HG03103 (cell line): ENCODE measurements at regions not wholly inside any gene's neighbourhood (a gene's known extent, or its start where the extent isn't known, plus 50 kb on each side); places are given as distances from the start of the nearest gene placed in this dataset.

Experiments
- ATAC-seq: cut with Tn5 transposase; IDR thresholded peaks from one replicate; pipeline ENCODE4 v1.9.1; 2021; ENCODE audit warnings: low read depth; ENCODE audit not compliant: unreplicated experiment

DNA sequence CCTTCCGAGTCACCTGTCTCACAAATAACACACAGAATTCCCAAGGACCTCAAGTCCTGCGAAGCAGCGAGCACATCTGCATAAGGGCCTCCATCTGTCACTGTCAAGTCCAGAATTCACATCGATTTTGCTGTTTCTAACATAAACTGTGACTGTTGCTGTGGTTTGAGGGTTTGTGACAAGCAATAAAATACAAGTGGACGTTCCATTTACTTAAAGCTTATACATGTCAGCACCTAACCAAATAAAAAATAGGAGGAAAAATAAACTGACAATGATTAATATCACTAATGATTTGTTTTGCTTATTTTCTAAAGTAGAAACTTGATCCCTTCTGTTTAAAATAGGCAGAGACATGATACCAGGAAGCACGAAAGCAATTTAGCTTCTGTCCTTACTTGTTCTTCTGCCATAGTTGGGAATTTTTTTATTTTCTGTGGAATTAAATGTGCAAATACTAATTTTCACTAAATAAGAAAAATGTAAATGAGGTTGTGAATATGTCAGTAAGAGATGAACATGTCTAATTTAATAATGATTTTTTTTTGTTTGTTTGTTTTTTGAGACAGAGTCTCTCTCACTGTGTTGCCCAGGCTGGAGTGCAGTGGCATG, 279.1 kb downstream of the FGF9 start:
- ATAC-seq: no peak

- no peak for ATAC-seq
These were observed 285.8 kb downstream of the FGF9 start for GRCh38 chr13:21956666-21957065.

DNA sequence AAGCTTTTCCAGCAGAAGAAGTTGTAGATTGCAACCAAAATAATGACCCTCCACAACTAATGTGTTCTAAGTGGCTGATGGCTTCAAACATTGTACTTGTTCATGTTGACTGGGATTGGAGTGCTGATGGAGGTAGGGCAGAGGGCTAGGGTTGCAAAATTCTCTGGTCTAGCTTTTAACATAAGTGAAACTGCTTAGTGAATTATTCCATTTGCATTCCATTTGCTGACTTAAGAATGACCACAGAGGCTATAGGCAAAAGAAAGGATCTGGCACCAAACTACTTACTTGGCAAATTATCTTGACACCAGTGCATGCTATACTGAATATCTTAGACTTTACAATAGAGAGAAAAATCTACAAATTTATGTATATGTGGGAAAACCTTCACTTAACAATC, 287.0 kb downstream of the FGF9 start:
- ATAC-seq: no peak

- ATAC-seq: no peak
These were observed 289.2 kb downstream of the FGF9 start for GRCh38 chr13:21960108-21960507.

DNA sequence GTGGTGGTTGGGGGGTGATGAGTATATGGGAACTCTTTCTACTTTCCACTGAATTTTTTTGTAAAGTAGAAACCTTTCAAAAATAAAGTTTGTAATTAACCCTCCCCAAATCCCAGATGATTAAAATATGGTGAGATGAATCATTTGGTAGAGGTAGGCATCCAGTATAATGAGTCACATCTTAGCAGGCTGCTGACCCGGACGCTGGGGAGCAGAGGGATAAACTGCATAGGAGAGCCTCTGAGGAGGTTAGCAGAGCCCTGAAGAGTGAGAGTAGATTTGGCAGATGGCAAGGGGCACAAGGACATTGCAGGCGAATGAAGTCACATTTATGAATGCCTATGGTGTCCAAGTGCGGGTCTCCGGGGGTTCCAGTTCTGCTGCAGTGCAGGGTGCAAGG, 293.8 kb downstream of the FGF9 start:
- no peak for ATAC-seq

DNA sequence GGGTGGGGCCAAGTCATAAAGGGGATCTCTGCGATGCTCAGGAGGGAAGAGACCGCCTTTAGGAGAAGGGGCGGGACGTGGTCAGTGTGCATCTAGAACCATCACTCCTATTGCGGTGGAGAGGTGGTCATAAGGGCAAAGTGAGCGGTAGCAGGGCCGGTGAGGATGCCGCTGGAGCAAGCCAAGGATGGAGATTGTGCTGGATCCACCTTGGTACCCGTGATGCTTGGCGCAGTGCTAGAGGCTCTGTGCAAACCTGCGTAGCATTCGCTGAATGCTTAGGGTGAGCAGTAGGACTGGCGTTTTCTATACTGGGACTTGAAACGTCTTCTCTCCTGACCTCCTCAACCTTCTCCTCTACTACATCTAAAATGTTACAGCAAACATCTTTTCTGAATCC, 294.2 kb downstream of the FGF9 start:
- no peak for ATAC-seq

DNA sequence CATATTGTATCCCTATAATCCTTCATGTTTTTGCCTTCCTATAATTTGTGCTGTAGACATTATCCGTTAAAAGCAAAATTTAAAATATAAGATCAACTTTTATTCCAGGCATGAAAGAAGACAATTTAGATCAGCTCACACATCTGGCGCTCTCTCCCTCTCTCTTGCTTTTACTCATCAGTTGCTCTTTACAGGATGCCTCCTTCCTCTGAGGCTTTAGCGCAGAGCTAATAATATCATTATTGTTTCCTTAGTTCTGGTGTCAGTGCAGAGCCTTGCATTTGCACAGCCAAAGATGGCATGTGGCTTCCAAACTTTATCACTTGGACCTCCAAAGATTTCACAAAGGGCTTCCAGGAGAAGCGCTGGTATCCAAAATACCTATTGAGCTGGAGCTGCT, 295.1 kb downstream of the FGF9 start:
- ATAC-seq: peak; percentile 62

- no peak for ATAC-seq
These were observed 297.0 kb downstream of the FGF9 start for GRCh38 chr13:21967871-21968270.

- ATAC-seq: no peak
These were observed 299.3 kb downstream of the FGF9 start for GRCh38 chr13:21970172-21970571.

DNA sequence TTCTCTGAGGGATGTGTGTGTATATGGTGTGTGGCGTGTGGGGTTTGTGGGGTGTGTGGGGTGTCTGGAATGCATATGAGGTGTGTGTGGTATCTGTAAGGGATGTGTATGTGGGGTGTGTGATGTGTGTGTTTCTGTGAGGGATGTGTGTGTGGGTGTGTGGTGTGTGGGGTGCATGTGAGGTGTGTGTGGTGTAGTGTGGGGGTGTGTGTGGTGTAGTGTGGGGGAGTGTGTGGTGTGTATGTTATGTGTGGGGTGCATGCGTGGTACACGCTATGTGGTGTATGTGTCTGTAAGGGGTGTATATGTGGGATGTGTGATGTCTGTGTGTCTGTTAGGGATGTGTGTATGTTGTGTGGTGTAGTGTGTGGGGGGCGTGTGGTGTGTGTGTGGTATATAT, 300.0 kb downstream of the FGF9 start:
- no peak for ATAC-seq

GRCh38 chr13:21971662-21972621, 301.1 kb downstream of the FGF9 start:
- ATAC-seq: no peak

GRCh38 chr13:21973437-21974125, 302.7 kb downstream of the FGF9 start:
- ATAC-seq: no peak

DNA sequence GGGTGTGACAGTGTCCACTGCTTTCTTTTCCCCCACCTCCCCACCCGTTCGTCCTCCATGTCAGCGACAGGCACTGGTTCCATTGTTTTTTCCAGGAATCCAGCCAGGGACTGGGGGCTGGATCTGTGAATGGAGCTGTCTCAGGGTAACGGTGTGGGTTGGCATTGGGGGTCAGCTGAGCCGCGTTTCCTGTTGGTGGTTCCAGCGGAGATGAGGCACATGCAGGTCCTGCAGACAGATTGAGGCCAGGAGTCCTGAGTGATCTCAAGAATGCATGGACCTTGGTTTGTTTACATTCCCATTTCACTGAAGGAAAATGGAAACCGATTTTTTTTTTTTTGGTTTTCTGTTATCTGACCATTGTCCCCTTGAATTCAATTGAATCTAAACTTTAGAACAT, 303.9 kb downstream of the FGF9 start:
- ATAC-seq: no peak

- ATAC-seq: no peak
These were observed 305.3 kb downstream of the FGF9 start for GRCh38 chr13:21976159-21976558.

- ATAC-seq: no peak
These were observed 308.4 kb downstream of the FGF9 start for GRCh38 chr13:21979161-21979806.

DNA sequence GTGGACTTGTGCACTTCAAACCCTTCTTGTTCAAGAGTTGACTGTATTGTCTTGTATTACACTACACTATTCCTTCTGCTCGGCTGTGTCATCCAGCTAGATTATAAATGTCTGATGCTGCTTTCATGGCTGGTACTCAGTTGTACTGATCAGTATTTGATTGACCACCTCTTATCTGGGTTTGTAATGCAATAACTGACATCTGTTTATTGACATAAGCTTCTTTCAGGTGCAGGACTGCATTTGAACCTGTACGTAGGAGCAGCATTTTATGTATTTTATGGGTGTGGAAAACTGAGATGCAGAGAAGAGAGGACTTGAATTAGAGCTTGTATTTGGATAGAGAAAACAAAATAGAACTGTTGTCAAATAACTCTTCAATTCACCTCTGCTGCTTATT, 309.2 kb downstream of the FGF9 start:
- no peak for ATAC-seq

GRCh38 chr13:21984156-21984555, 313.3 kb downstream of the FGF9 start:
- ATAC-seq: no peak

DNA sequence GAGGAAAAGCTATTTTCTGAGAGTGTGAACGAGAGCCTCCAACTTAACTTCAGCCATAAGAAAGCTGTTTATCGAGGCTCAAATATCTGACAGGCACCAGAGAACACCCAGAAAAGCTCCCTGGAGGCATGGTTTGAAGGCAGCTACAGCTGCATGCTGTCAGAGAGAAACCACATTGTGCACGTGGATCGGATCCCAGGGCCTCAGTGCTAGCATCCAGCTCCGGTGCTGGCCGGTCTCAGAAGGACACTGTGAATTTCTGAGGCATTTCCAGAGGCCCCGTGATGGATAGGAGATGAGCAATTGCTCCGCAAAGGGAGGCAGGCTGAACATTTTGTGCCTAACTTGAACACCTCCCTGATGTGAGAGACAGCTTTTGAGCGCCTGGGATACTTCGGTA, 315.7 kb downstream of the FGF9 start:
- ATAC-seq: no peak

DNA sequence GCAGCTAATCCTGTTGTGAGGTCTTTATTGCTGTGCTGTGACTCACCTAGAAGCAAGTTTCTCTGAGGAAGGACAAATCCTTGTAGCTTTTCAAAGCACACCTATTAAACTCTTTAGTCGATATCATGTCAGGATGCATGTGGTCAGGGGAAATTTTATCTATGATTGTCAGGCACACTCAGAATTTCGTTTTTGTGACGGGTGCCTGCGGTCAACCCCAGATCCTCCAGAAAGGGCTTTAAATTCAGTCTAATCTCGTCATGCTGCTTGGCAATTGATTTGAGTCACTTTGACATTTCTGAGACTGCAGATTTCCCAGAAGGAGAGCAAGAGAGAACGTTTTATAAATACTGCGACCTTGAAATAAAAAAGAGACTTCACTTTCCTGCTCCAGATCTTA, 316.9 kb downstream of the FGF9 start:
- no peak for ATAC-seq

DNA sequence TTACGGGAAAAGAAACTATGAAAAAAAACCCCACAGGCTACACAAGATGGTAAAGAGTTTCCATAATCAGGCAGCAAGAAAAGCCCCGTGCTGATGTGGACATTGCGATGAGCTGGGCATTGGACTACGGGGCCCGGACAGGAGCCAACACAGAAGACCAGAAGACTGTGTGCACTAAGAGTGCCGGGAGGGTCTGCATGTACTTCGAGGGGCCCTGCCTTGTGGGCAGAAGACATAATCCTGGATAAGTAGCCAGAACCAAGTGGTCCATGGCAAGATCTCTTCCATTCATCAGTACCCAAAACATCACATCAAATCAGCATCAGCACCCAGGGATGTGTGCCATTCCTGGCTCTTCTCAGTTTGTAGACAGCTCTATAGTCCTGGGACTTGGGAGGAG, 317.8 kb downstream of the FGF9 start:
- ATAC-seq: no peak

DNA sequence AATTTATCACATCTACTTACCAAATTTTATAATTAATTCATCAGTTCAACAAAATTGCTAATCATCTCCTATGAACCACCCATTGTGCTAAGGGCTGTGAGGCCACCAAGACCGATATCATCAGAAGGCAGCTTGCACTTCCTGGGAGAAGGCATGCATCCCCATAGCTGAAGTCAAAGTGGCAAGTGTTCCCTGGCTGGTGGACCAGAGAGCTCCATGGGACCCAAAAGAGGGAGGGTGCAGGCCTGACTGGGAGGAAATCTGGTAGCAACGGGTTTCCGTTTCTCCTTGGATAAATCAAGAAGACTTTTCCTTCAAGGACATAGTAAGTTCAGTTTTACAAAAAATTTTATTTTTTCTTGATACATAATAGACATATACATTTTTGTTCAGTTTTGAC, 325.2 kb downstream of the FGF9 start:
- ATAC-seq: no peak
